Activated CD8-positive, alpha-beta memory T cell treated with anti-CD3 and anti-CD28 coated beads, Interleukin-2, amount 50 U/mL, for 4 hours (primary cell): ENCODE measurements at regions not wholly inside any gene's neighbourhood (a gene's known extent, or its start where the extent isn't known, plus 50 kb on each side); places are given as distances from the start of the nearest gene placed in this dataset.
"Not testable (repeated sequence)": the region's sequence is repeated elsewhere in the genome, so short reads cannot be mapped to it uniquely, and the experiment has no call there.

Experiments
- DNase-seq: peaks from one replicate; pipeline ENCODE4 v3.0.0-alpha.2; 2020

DNA sequence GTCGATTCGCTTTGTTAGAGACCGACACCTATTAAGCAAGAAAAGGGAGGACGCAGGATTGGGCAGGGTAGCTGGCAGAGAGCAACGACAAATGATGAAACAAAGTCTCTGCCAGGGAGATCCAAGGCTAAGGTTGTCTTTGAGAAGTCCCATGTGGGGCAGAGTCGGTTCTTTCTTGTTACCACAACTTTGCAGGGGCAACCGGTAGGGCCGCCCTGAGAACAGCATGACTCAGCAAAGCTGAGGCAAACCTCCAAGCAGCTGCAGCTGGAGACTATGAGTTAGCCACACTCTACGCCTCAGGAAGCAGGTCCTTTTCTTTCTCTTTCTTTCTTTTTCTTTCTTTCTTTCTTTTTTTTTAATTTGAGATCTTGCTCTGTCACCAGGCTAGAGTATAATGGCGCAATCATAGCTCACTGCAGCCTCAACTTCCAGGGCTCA is 452.3 kb upstream of the ID2 start:
- peak; percentile 49 for DNase-seq

GRCh38 chr2:8230466-8230865 is 451.4 kb upstream of the ID2 start:
- no peak for DNase-seq

DNA sequence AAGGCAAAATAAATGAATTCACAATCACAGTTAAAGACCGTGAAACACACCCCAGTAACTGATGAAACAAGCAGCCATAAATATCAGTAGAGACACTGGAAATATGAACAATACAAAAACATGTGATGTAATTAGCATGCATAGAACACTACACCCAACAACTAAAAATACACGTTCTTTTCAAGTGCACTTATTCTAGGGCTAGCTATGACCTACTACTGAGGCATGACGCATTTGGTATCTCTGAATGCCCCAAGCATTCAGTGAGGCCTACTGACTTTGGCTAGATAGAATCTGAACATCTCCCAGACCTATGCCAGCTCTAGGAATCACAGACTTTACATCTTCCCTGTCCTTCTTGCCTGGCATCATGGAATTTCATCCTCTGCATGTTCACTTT is 450.0 kb upstream of the ID2 start:
- no peak for DNase-seq

DNA sequence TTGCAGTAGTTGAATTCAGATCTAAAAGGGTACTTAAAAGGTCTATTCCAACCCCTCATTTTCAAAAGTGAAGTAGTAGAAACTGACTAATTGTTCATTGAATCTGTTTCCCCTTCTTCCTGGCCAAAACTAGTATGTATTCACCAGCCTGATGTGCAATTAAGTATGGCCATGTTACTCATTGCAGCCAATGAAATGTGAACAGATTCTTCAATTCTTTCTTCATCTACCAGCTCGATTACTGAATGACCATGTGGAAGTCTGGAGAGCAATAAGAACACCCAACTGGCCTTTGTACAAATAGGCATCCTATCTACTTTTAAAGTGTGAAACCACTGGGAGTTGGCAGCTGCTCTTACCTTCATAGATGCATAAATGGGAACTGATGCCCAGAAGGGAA is 449.0 kb upstream of the ID2 start:
- DNase-seq = no peak

GRCh38 chr2:8234253-8234652 is 447.6 kb upstream of the ID2 start:
- no peak for DNase-seq

- DNase-seq = no peak
These were observed 447.0 kb upstream of the ID2 start for GRCh38 chr2:8234757-8235374.

DNA sequence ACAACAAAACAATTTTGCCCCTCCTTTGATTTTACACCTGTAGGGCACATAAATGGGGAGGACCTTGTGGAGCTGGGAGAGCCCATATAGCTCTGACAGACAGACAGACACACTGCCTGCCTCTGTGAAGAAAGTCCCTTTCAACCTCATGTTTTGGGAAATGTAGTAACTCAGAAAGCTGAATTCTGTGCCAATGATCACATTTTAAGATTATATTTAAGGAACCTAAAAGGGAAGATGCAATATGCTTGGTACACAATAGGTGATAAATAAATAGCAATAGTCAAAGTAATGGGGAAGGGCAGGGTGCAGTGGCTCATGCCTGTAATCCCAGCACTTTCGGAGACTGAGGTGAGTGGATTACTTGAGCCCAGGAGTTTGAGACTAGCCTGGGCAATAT is 446.4 kb upstream of the ID2 start:
- no peak for DNase-seq

DNA sequence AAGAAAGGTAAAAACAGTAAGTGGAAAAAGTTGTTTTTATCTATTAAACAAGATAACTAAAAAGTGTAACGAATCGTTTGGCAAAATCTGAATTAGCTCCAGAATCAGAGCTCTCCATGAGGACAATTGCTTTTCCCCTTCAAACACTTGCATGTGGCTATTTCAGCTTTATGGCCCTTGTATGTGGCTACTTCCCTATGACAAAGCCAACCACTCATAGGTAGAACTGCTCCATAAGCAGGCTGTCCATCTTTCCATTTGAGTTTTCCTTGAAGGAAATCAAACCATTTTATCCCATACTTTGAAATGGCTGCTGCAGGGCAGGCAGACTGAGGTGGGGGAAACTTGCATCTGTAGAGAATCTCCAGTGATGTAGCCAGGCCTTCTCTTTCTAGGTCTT is 445.5 kb upstream of the ID2 start:
- no peak for DNase-seq

- DNase-seq = no peak
These were observed 443.2 kb upstream of the ID2 start for GRCh38 chr2:8238521-8239230.

GRCh38 chr2:8239531-8240088 is 442.2 kb upstream of the ID2 start:
- DNase-seq = no peak

GRCh38 chr2:8241317-8241716 is 440.5 kb upstream of the ID2 start:
- DNase-seq = no peak

GRCh38 chr2:8242739-8243138 is 439.1 kb upstream of the ID2 start:
- DNase-seq = no peak

DNA sequence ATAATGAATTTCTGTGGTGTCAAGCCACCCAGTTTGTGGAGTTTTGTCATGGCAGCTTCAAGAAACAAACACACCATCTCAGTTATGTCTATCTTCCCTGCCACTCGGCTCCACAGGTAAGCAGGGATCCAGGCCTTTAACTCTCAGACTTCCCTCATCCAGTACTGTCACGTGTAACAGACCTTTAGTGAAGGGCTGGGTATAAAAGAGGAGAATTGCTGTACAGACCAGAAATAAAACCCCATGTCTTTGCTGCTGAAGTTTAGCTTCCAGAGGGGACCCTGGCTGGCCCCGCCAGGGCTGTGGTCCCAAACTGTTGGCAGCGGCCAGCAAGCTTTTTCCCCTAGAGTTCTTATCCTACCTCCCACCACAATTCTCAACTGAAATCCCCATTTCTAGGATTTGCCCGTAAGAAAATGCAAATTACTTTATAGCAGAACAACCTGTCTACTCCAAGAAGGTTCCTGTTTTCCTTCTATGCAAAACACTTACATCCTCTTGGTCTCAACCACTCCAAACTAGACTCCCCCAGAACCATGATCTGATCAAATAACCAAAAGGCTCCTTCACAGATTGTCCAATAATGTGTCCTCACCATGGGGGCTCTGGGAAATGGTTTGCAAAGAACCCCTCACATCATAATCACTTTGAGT is 438.0 kb upstream of the ID2 start:
- DNase-seq = no peak

- no peak for DNase-seq
These were observed 437.2 kb upstream of the ID2 start for GRCh38 chr2:8244639-8245038.

GRCh38 chr2:8246137-8246536 is 435.7 kb upstream of the ID2 start:
- no peak for DNase-seq

DNA sequence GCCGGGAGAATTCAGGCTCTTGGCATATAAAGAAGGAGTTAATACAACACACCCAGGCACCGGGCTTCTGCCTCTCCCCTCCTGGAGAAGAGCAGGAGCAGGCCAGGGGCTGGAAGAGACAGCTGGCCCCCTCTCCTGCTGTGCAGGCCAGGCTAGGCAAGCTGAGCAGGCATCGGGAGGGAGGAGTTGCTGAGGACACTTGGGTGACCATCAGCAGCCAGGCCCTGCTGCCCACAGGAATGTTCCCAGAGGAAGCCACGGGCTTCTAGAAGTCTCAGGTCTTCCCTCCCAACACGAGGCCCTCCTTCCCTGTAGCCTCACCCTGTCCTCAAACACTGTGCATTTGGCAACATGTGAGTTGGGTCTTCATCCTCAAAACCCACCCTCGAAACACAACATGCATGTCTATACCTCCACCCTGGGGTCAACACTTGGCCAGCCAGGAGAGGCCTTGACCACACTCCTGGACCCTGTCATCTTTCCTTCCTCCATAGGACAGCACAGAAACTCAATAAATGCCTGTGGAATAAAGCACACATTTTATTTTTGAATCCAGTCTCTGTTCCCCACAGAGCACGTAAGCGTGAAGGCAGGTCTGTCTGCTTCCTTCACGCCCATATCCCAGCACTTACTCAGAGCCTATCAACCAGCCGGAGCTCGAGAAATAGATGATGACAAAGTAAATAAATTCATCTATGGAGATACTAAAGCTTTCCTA is 433.8 kb upstream of the ID2 start:
- no peak for DNase-seq

DNA sequence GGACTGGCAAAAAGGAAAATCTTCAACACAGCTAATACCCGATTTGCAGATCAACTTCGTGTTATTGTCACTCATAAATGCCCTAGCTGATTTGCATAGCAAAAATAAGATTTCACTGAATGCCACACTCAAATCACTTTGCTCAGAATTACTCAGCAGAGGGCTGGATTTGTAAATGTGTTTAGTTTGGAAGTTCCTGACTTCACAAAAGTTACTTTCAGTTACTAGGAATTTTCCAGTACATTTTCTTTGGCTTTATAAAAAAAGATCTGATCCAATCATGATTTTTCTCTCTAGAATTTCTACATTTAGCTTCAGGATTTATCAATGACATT is 433.3 kb upstream of the ID2 start:
- DNase-seq = no peak

DNA sequence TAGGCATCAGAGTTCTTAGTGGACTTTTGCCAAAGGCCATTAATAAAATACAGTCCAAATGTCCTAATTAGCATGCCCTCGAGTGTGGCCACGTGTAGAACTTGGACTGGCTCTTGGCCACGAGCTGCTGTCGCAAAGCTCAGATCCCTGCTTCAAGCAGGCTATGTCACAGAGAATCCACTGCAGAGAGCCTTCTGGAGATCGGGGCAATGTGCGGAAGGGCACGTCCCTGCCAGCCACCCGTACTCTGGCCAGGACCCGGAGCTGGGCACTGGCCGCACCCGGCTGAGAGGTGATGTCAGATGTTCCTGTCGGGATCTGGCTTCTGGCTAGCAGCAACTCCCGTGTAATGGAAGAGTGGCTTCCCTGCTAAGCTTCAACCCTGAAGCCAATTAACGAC is 432.7 kb upstream of the ID2 start:
- no peak for DNase-seq

DNA sequence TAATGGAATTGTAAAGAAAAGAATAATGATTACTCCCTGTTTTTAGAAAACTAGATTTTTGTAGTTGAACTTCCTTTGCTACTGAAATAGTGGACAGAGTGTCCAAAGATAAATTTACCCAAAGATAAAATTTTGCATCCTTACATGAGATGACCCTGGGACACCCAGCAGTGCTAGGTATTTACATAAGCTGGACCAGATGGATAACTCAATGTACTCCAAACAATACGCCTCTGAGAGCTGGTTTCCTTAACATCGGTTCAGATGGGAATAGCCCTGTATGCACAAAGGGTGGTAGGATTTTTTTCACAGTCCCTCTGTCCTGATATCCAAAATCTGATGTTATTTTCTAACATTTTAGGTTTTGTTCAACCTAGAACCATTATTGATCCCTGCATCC is 432.1 kb upstream of the ID2 start:
- DNase-seq = no peak

GRCh38 chr2:8250290-8250689 is 431.6 kb upstream of the ID2 start:
- DNase-seq = not testable (repeated sequence)

- DNase-seq = no peak
These were observed 430.6 kb upstream of the ID2 start for GRCh38 chr2:8251291-8251690.

DNA sequence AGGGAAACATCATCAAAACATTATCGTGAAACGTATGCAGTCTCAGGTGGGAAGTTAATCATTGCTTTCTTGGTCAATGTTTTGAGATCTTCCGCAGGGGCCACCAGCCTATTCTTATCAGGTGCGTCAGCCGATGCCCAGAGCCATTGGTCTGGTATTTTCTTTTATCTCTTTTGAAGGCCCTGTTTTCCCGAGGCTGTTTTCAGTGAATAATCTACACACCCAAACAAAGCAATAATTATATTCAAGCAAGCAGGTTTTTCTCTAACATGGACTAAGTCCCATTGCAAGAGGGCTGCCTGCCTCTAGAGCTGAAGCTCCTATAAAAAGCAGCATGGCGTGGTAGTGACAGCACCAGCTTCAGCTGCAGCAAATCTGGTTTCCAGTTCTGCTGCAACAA is 430.0 kb upstream of the ID2 start:
- DNase-seq = no peak

- DNase-seq = no peak
These were observed 428.7 kb upstream of the ID2 start for GRCh38 chr2:8252997-8253694.
